ENCODE measurements at regions not wholly inside any gene's neighbourhood (a gene's known extent, or its start where the extent isn't known, plus 50 kb on each side); places are given as distances from the start of the nearest gene placed in this dataset.

- intact Hi-C loops (cut with DNase I) = no loop called here
- 91 to 94% methylated on average over 6 to 7 of the region's 7 CpGs for WGBS, 2 donors
- H3K27ac ChIP-seq = no peak overlapping the region
- H3K9me3 ChIP-seq = no peaks in the 10 kb centered on the region
- TF ChIP-seq CTCF (IDR thresholded peaks at IDR 0.05) = no peak
- TF ChIP-seq POLR2A (IDR thresholded peaks at IDR 0.05) = no peak
- no peaks in the 10 kb centered on the region for H3K27me3 ChIP-seq
- H3K4me1 ChIP-seq = no peaks in the 10 kb centered on the region
- no peaks in the 10 kb centered on the region for H3K36me3 ChIP-seq
- no peak for DNase-seq
- no peak overlapping the region for H3K4me3 ChIP-seq (replicated peaks in 1 of 3)
Observed at GRCh38 chr13:89650226-89650625, 1697.3 kb upstream of the MIR17HG start.

- no peak overlapping the region for H3K27ac ChIP-seq
- H3K4me1 ChIP-seq = no peaks in the 10 kb centered on the region
- no peaks in the 10 kb centered on the region for H3K9me3 ChIP-seq
- no peaks in the 10 kb centered on the region for H3K27me3 ChIP-seq
- DNase-seq = no peak
- TF ChIP-seq CTCF (IDR thresholded peaks at IDR 0.05) = no peak
- no peak for TF ChIP-seq POLR2A (IDR thresholded peaks at IDR 0.05)
- H3K4me3 ChIP-seq (replicated peaks in 1 of 3) = no peak overlapping the region
- H3K36me3 ChIP-seq = no peaks in the 10 kb centered on the region
- intact Hi-C loops (cut with DNase I) = no loop called here
Observed at GRCh38 chr13:89660752-89661151, 1686.7 kb upstream of the MIR17HG start.

DNA sequence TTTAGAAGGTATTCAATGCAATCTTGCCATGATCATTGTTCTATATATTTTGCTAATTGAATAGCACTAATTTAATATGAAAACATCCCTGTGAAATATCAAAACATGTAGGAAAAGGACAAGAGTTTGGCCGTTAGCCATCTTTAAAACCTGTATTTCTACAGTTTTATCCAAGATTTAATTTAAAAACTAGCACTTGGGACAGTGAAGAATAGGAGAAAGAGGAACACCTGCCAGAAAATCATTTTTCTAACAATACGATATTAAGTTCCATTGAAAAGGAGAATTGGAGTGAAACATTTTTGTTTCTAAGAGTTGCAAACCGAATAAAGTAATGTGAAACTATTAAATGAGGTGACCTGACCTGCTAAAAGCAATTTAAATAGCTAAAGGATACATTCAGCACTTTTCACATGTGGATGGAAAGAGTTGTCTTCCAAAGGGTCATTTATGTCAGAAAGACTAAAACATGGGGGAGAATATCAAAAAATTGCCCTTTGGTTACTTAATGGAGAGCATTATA lies 1673.6 kb upstream of the MIR17HG start:
- Histone ChIP-seq H3K9me3 (no peaks in the 10 kb centered on the region), H3K4me3 (replicated peaks in 1 of 3) (no peak overlapping the region), H3K36me3 (no peaks in the 10 kb centered on the region), H3K27me3 (no peaks in the 10 kb centered on the region), H3K4me1 (no peaks in the 10 kb centered on the region), H3K27ac (no peak overlapping the region)
- no peak for TF ChIP-seq CTCF (IDR thresholded peaks at IDR 0.05)
- TF ChIP-seq POLR2A (IDR thresholded peaks at IDR 0.05) = no peak
- WGBS, 2 donors = 68 to 76% methylated on average over 3 of the region's 3 CpGs
- intact Hi-C loops (cut with DNase I) = no loop called here
- no peak for DNase-seq

- WGBS, 2 donors = 32 to 39% methylated on average over 2 of the region's 2 CpGs
- no peak for DNase-seq
- no peaks in the 10 kb centered on the region for H3K9me3 ChIP-seq
- TF ChIP-seq POLR2A (IDR thresholded peaks at IDR 0.05) = no peak
- TF ChIP-seq CTCF (IDR thresholded peaks at IDR 0.05) = no peak
- no peak overlapping the region for H3K27ac ChIP-seq
- H3K27me3 ChIP-seq = no peaks in the 10 kb centered on the region
- no peaks in the 10 kb centered on the region for H3K36me3 ChIP-seq
- intact Hi-C loops (cut with DNase I) = no loop called here
- no peaks in the 10 kb centered on the region for H3K4me1 ChIP-seq
- no peak overlapping the region for H3K4me3 ChIP-seq (replicated peaks in 1 of 3)
Observed at GRCh38 chr13:89678466-89679121, 1668.9 kb upstream of the MIR17HG start.

- Histone ChIP-seq H3K36me3 (no peaks in the 10 kb centered on the region), H3K27me3 (no peaks in the 10 kb centered on the region), H3K9me3 (no peaks in the 10 kb centered on the region), H3K4me3 (replicated peaks in 1 of 3) (no peak overlapping the region), H3K4me1 (no peaks in the 10 kb centered on the region), H3K27ac (no peak overlapping the region)
- intact Hi-C loops (cut with DNase I) = no loop called here
- TF ChIP-seq CTCF (IDR thresholded peaks at IDR 0.05) (no peak), POLR2A (IDR thresholded peaks at IDR 0.05) (no peak)
- no peak for DNase-seq
Observed at GRCh38 chr13:89684896-89685295, 1662.6 kb upstream of the MIR17HG start.

All from thyroid gland (tissue), 4 donors.